Islet precursor cell (in vitro differentiated cells): ENCODE measurements at regions not wholly inside any gene's neighbourhood (a gene's known extent, or its start where the extent isn't known, plus 50 kb on each side); places are given as distances from the start of the nearest gene placed in this dataset.
"Not testable (repeated sequence)": the region's sequence is repeated elsewhere in the genome, so short reads cannot be mapped to it uniquely, and the experiment has no call there.

Source experiments
- DNase-seq: peaks from one replicate; pipeline ENCODE4 v3.0.0-alpha.2; 2018

- DNase-seq: not testable (repeated sequence)
Measured at GRCh38 chr12:58426437-58426836, 485.1 kb downstream of the ATP23 start.

- DNase-seq: peak; percentile 76
Measured at GRCh38 chr12:58433959-58434358, 486.3 kb downstream of the LRIG3 start.

GRCh38 chr12:58434726-58435125 lies 485.6 kb downstream of the LRIG3 start:
- DNase-seq: no peak

- DNase-seq: no peak
Measured at GRCh38 chr12:58435647-58436046, 484.7 kb downstream of the LRIG3 start.

- DNase-seq: no peak
Measured at GRCh38 chr12:58441483-58441882, 478.8 kb downstream of the LRIG3 start.

GRCh38 chr12:58443273-58443980 lies 476.9 kb downstream of the LRIG3 start:
- no peak for DNase-seq

GRCh38 chr12:58443981-58444371 lies 476.3 kb downstream of the LRIG3 start:
- peak; percentile 73 for DNase-seq

GRCh38 chr12:58450868-58451482 lies 469.3 kb downstream of the LRIG3 start:
- DNase-seq: no peak

GRCh38 chr12:58452546-58452945 lies 467.8 kb downstream of the LRIG3 start:
- no peak for DNase-seq

GRCh38 chr12:58453306-58453705 lies 467.0 kb downstream of the LRIG3 start:
- DNase-seq: no peak

- DNase-seq: no peak
Measured at GRCh38 chr12:58455136-58455535, 465.2 kb downstream of the LRIG3 start.

GRCh38 chr12:58458102-58458501 lies 462.2 kb downstream of the LRIG3 start:
- DNase-seq: no peak

- no peak for DNase-seq
Measured at GRCh38 chr12:58459191-58459590, 461.1 kb downstream of the LRIG3 start.

GRCh38 chr12:58463051-58463450 lies 457.3 kb downstream of the LRIG3 start:
- DNase-seq: no peak

GRCh38 chr12:58465418-58465817 lies 454.9 kb downstream of the LRIG3 start:
- no peak for DNase-seq

GRCh38 chr12:58470266-58471010 lies 449.9 kb downstream of the LRIG3 start:
- no peak for DNase-seq

- DNase-seq: no peak
Measured at GRCh38 chr12:58479401-58479800, 440.9 kb downstream of the LRIG3 start.

- DNase-seq: no peak
Measured at GRCh38 chr12:58481811-58482210, 438.5 kb downstream of the LRIG3 start.

- peak; percentile 57 for DNase-seq
Measured at GRCh38 chr12:58487255-58487654, 433.0 kb downstream of the LRIG3 start.

- DNase-seq: peak; percentile 69
Measured at GRCh38 chr12:58487678-58488161, 432.6 kb downstream of the LRIG3 start.

GRCh38 chr12:58489394-58489793 lies 430.9 kb downstream of the LRIG3 start:
- no peak for DNase-seq

GRCh38 chr12:58491306-58491705 lies 429.0 kb downstream of the LRIG3 start:
- no peak for DNase-seq

- DNase-seq: no peak
Measured at GRCh38 chr12:58496411-58497190, 423.7 kb downstream of the LRIG3 start.
